H1 (cell line): ENCODE measurements at regions not wholly inside any gene's neighbourhood (a gene's known extent, or its start where the extent isn't known, plus 50 kb on each side); places are given as distances from the start of the nearest gene placed in this dataset.
A peak's percentile ranks its signal among the peaks of the same experiment; 100 is the strongest.

Experiments used
- BCL11A ChIP-seq, 2 experiments: IDR thresholded peaks; one replicate each; pipeline ENCODE4 v1.6.1; 2011; ENCODE audit warnings: low read depth in 2 of 2, low read length in 2 of 2, mild to moderate bottlenecking in 2 of 2
- CHD2 ChIP-seq: IDR thresholded peaks from 2 replicates; pipeline ENCODE4 v1.6.1; 2012; ENCODE audit warnings: low read length, improper control_type of control experiment
- EGR1 ChIP-seq: IDR thresholded peaks from 2 replicates; pipeline ENCODE4 v1.6.1; 2011; ENCODE audit warnings: low read depth, low read length, borderline replicate concordance
- EP300 ChIP-seq, 2 experiments: IDR thresholded peaks; 1 replicate in 1 of 2; 2 replicates in 1 of 2; pipeline ENCODE4 v1.6.1; 2011 to 2012; ENCODE audit warnings: low read depth in 2 of 2, low read length in 2 of 2, mild to moderate bottlenecking in 2 of 2, borderline replicate concordance in 1 of 2, inconsistent platforms in 1 of 2, moderate library complexity in 1 of 2
- EZH2 ChIP-seq: fragments of 200-600 bp; sonication (generic); IDR thresholded peaks from 2 replicates; pipeline ENCODE4 v1.7.1; 2012; ENCODE audit warnings: low read depth, mild to moderate bottlenecking, moderate library complexity, low read length, inconsistent platforms; ENCODE audit not compliant: severe bottlenecking
- FOSL1 ChIP-seq: IDR thresholded peaks from 2 replicates; pipeline ENCODE4 v1.6.1; 2011; ENCODE audit warnings: mild to moderate bottlenecking, low read depth, low read length, moderate library complexity; ENCODE audit not compliant: insufficient read depth
- JUN ChIP-seq: IDR thresholded peaks from 2 replicates; pipeline ENCODE4 v1.6.1; 2011; ENCODE audit warnings: low read depth, mild to moderate bottlenecking, improper control_type of control experiment, low read length
- KDM4A ChIP-seq: IDR thresholded peaks from one replicate; pipeline ENCODE4 v1.7.1; 2012; ENCODE audit warnings: low read depth, mild to moderate bottlenecking, moderate library complexity, low read length, inconsistent platforms; ENCODE audit not compliant: severe bottlenecking
- POLR2AphosphoS5 ChIP-seq: IDR thresholded peaks from 2 replicates; pipeline ENCODE4 v1.6.1; 2011; ENCODE audit warnings: low read depth, low read length
- RFX5 ChIP-seq: IDR thresholded peaks from 2 replicates; pipeline ENCODE4 v1.6.1; 2011; ENCODE audit warnings: low read depth, low read length, improper control_type of control experiment, borderline replicate concordance
- SRF ChIP-seq: IDR thresholded peaks from 2 replicates; pipeline ENCODE4 v1.6.1; 2011; ENCODE audit warnings: mild to moderate bottlenecking, low read depth, low read length, moderate library complexity
- TBP ChIP-seq: IDR thresholded peaks from 2 replicates; pipeline ENCODE4 v1.6.1; 2011; ENCODE audit warnings: low read depth, low read length, improper control_type of control experiment
- TF ChIP-seq, protein P1 (sequence below), 3 experiments: IDR thresholded peaks; 1 replicate in 2 of 3; 2 replicates in 1 of 3; pipeline versions ENCODE4 v1.5.1 to v1.6.1; 2011; ENCODE audit warnings: low read length in 3 of 3, mild to moderate bottlenecking in 3 of 3, inconsistent platforms in 2 of 3, low read depth in 1 of 3, moderate library complexity in 1 of 3; ENCODE audit not compliant: insufficient read depth in 1 of 3; ENCODE audit errors: control extremely low read depth in 1 of 3
- TF ChIP-seq, protein P2 (sequence below): IDR thresholded peaks from 2 replicates; pipeline ENCODE4 v1.6.1; 2012; ENCODE audit warnings: inconsistent platforms

DNA sequence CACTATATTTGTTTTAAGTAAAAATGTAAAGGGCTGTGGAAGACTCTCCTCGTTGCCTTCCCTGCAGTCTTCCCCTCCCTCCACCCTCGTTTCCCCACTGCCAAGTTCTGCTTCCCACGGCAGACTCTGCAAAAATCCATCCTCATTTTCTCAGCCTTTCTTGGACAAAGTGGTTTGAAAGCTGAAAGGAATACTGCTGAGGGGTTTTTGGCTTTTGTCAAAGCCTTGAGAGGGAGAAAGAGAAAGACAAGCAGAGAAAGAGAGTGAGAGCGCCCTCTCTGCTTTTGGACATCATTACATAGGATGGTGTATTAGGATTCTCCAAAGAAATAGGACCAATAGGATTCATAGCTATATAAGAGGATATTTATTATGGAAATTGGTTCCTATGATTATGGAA lies 455.9 kb upstream of the SOX11 start:
- TF ChIP-seq EZH2 (no peak), TBP (no peak), EP300 (IDR thresholded peaks at IDR 0.05; ENCODE audit: borderline replicate concordance in 1 of 2, low read depth in 2 of 2, low read length in 2 of 2) (no peak), RFX5 (no peak), FOSL1 (no peak), EGR1 (no peak), JUN (no peak), SRF (no peak), CHD2 (no peak), KDM4A (no peak), BCL11A (IDR thresholded peaks at IDR 0.05; ENCODE audit: low read depth in 2 of 2, low read length in 2 of 2) (no peak), POLR2AphosphoS5 (no peak)
- TF ChIP-seq, protein P1, sequence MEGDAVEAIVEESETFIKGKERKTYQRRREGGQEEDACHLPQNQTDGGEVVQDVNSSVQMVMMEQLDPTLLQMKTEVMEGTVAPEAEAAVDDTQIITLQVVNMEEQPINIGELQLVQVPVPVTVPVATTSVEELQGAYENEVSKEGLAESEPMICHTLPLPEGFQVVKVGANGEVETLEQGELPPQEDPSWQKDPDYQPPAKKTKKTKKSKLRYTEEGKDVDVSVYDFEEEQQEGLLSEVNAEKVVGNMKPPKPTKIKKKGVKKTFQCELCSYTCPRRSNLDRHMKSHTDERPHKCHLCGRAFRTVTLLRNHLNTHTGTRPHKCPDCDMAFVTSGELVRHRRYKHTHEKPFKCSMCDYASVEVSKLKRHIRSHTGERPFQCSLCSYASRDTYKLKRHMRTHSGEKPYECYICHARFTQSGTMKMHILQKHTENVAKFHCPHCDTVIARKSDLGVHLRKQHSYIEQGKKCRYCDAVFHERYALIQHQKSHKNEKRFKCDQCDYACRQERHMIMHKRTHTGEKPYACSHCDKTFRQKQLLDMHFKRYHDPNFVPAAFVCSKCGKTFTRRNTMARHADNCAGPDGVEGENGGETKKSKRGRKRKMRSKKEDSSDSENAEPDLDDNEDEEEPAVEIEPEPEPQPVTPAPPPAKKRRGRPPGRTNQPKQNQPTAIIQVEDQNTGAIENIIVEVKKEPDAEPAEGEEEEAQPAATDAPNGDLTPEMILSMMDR (IDR thresholded peaks at IDR 0.05; ENCODE audit: control extremely low read depth in 1 of 3, insufficient read depth in 1 of 3, low read depth in 1 of 3, low read length in 3 of 3): peak in 2 of 3 experiments; percentile 33 to 63; a peak in 2 of 4 replicates
- TF ChIP-seq, protein P2, sequence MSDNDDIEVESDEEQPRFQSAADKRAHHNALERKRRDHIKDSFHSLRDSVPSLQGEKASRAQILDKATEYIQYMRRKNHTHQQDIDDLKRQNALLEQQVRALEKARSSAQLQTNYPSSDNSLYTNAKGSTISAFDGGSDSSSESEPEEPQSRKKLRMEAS: no peak
